B cell (primary cell): ENCODE measurements at regions not wholly inside any gene's neighbourhood (a gene's known extent, or its start where the extent isn't known, plus 50 kb on each side); places are given as distances from the start of the nearest gene placed in this dataset.

Source experiments
- CTCF ChIP-seq: fragments of 200-600 bp; IDR thresholded peaks from one replicate; pipeline ENCODE4 v1.8.0; 2022; ENCODE audit warnings: antibody characterized with exemption, mild to moderate bottlenecking
- EZH2 ChIP-seq: IDR thresholded peaks from 2 replicates; pipeline ENCODE4 v1.6.1; 2012; ENCODE audit warnings: borderline replicate concordance, low read depth, mild to moderate bottlenecking, moderate library complexity, low read length; ENCODE audit not compliant: insufficient read depth, poor library complexity, severe bottlenecking

- no peak for TF ChIP-seq CTCF
- TF ChIP-seq EZH2: no peak
These were observed 1017.5 kb upstream of the IGFBP7 start for GRCh38 chr4:58127680-58128079.
